SK-N-SH treated with all-trans-retinoic acid at 6 μM for 48 hours (cell line): ENCODE measurements at regions not wholly inside any gene's neighbourhood (a gene's known extent, or its start where the extent isn't known, plus 50 kb on each side); places are given as distances from the start of the nearest gene placed in this dataset.

Source experiments
- ATAC-seq: fragments of 200-7000 bp; cut with Tn5 transposase; 3 replicates; pipeline ENCODE4 v1.9.1; 2020; ENCODE audit warnings: mild to moderate bottlenecking, moderate library complexity
- BACH2 ChIP-seq: fragments of 250-450 bp; sonication (Bioruptor Pico); IDR thresholded peaks from 2 replicates; pipeline ENCODE4 v1.9.0; 2021; ENCODE audit warnings: mild to moderate bottlenecking, borderline replicate concordance
- CREB5 ChIP-seq: fragments of 250-450 bp; sonication (Bioruptor Pico); IDR thresholded peaks from 2 replicates; pipeline ENCODE4 v1.5.1; 2020; ENCODE audit warnings: low read depth, mild to moderate bottlenecking, moderate library complexity
- CSDC2 ChIP-seq: fragments of 250-450 bp; sonication (Bioruptor Pico); IDR thresholded peaks from 2 replicates; pipeline ENCODE4 v1.5.0; 2020; ENCODE audit warnings: mild to moderate bottlenecking, moderate library complexity
- CSRNP3 ChIP-seq: fragments of 250-450 bp; sonication (Bioruptor Pico); IDR thresholded peaks from 2 replicates; pipeline ENCODE4 v1.5.1; 2021; ENCODE audit warnings: mild to moderate bottlenecking, moderate library complexity
- ESRRG ChIP-seq: fragments of 250-450 bp; sonication (Bioruptor Pico); IDR thresholded peaks from 2 replicates; pipeline ENCODE4 v1.6.1; 2021; ENCODE audit warnings: mild to moderate bottlenecking
- GLIS3 ChIP-seq: fragments of 250-450 bp; sonication (Bioruptor Pico); IDR thresholded peaks from 2 replicates; pipeline ENCODE4 v1.5.0; 2020; ENCODE audit warnings: mild to moderate bottlenecking, moderate library complexity
- ISL1 ChIP-seq: fragments of 250-450 bp; sonication (Bioruptor Pico); IDR thresholded peaks from 2 replicates; pipeline ENCODE4 v2.1.2; 2022; ENCODE audit warnings: mild to moderate bottlenecking, moderate library complexity
- OSR1 ChIP-seq: fragments of 250-450 bp; sonication (Bioruptor Pico); IDR thresholded peaks from 2 replicates; pipeline ENCODE4 v1.8.0; 2022; ENCODE audit warnings: moderate library complexity, mild to moderate bottlenecking, inconsistent platforms
- POU6F1 ChIP-seq: fragments of 250-450 bp; sonication (Bioruptor Pico); IDR thresholded peaks from 2 replicates; pipeline ENCODE4 v1.8.0; 2021; ENCODE audit warnings: low read depth, mild to moderate bottlenecking, moderate library complexity, borderline replicate concordance
- PPARA ChIP-seq: fragments of 250-450 bp; sonication (Bioruptor Pico); IDR thresholded peaks from 2 replicates; pipeline ENCODE4 v1.5.0; 2020; ENCODE audit warnings: mild to moderate bottlenecking, borderline replicate concordance
- RARB ChIP-seq: fragments of 250-450 bp; sonication (Bioruptor Pico); IDR thresholded peaks from 2 replicates; pipeline ENCODE4 v1.8.0; 2021; ENCODE audit warnings: mild to moderate bottlenecking, moderate library complexity
- SNAI2 ChIP-seq: fragments of 250-450 bp; sonication (Bioruptor Pico); IDR thresholded peaks from 2 replicates; pipeline ENCODE4 v1.5.0; 2020; ENCODE audit warnings: mild to moderate bottlenecking, moderate library complexity
- TCF4 ChIP-seq: fragments of 250-450 bp; sonication (Bioruptor Pico); IDR thresholded peaks from 2 replicates; pipeline ENCODE4 v1.8.0; 2021; ENCODE audit warnings: mild to moderate bottlenecking, moderate library complexity, borderline replicate concordance
- TOX ChIP-seq: fragments of 250-450 bp; sonication (Bioruptor Pico); IDR thresholded peaks from 2 replicates; pipeline ENCODE4 v1.8.0; 2021; ENCODE audit warnings: mild to moderate bottlenecking, moderate library complexity, borderline replicate concordance
- TSHZ2 ChIP-seq: fragments of 250-450 bp; sonication (Bioruptor Pico); IDR thresholded peaks from 2 replicates; pipeline ENCODE4 v1.5.0; 2020; ENCODE audit warnings: mild to moderate bottlenecking, moderate library complexity
- ZC3H10 ChIP-seq: fragments of 250-450 bp; sonication (Bioruptor Pico); IDR thresholded peaks from 2 replicates; pipeline ENCODE4 v1.5.1; 2021; ENCODE audit warnings: mild to moderate bottlenecking, moderate library complexity
- ZFP3 ChIP-seq: fragments of 250-450 bp; sonication (Bioruptor Pico); IDR thresholded peaks from 2 replicates; pipeline ENCODE4 v1.5.0; 2020; ENCODE audit warnings: mild to moderate bottlenecking, moderate library complexity
- ZFP30 ChIP-seq: fragments of 450-650 bp; formaldehyde crosslinking; IDR thresholded peaks from 2 replicates; pipeline ENCODE4 v1.5.0; 2022; ENCODE audit warnings: mild to moderate bottlenecking, moderate library complexity
- ZNF565 ChIP-seq: fragments of 450-650 bp; formaldehyde crosslinking; conservative IDR thresholded peaks from 2 replicates; pipeline ENCODE4 v1.5.0; 2020; ENCODE audit warnings: low read depth, mild to moderate bottlenecking, moderate library complexity
- ZNF70 ChIP-seq: fragments of 450-650 bp; formaldehyde crosslinking; IDR thresholded peaks from 2 replicates; pipeline ENCODE4 v1.5.0; 2020; ENCODE audit warnings: mild to moderate bottlenecking, moderate library complexity
- ZNF8 ChIP-seq: fragments of 450-650 bp; formaldehyde crosslinking; IDR thresholded peaks from 2 replicates; pipeline ENCODE4 v1.5.0; 2020; ENCODE audit warnings: mild to moderate bottlenecking, moderate library complexity
- TF ChIP-seq, protein P1 (sequence below): fragments of 250-450 bp; sonication (Bioruptor Pico); IDR thresholded peaks from 2 replicates; pipeline ENCODE4 v1.8.0; 2020; ENCODE audit warnings: mild to moderate bottlenecking, moderate library complexity, borderline replicate concordance

DNA sequence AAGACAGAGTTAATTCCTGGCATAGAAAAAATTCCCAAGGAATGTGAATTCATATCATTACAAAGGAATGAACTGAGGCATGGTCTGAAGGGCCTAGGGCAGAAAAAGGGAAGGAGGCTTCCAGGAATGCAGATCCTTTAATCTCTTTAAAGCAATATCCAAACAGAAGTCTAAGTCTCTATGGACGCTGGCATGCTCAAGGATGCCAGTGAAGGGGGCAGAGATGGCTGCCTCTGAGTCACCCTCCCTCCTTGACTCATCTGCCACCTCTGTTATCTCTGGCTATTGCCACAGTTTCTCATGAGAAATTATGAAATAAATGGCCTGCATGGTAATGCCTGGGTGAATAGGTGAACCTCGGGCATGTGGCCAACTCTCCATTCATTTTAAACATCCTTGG is 96.3 kb upstream of the BCL6 start:
- peak; percentile 90 for ATAC-seq
- no peak for TF ChIP-seq BACH2
- TF ChIP-seq TOX = no peak
- TF ChIP-seq ZFP30 (CRISPR knock-in tag) = no peak
- TF ChIP-seq, protein P1, sequence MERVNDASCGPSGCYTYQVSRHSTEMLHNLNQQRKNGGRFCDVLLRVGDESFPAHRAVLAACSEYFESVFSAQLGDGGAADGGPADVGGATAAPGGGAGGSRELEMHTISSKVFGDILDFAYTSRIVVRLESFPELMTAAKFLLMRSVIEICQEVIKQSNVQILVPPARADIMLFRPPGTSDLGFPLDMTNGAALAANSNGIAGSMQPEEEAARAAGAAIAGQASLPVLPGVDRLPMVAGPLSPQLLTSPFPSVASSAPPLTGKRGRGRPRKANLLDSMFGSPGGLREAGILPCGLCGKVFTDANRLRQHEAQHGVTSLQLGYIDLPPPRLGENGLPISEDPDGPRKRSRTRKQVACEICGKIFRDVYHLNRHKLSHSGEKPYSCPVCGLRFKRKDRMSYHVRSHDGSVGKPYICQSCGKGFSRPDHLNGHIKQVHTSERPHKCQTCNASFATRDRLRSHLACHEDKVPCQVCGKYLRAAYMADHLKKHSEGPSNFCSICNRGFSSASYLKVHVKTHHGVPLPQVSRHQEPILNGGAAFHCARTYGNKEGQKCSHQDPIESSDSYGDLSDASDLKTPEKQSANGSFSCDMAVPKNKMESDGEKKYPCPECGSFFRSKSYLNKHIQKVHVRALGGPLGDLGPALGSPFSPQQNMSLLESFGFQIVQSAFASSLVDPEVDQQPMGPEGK (CRISPR knock-in tag) = no peak

GRCh38 chr3:187843654-187844053 is 98.4 kb upstream of the BCL6 start:
- no peak for ATAC-seq
- TF ChIP-seq ZC3H10 (no peak), SNAI2 (no peak), OSR1 (CRISPR knock-in tag) (no peak), BACH2 (no peak), ZFP3 (CRISPR knock-in tag) (no peak), ZNF565 (CRISPR knock-in tag) (no peak), TOX (no peak), CSDC2 (CRISPR knock-in tag) (no peak)

DNA sequence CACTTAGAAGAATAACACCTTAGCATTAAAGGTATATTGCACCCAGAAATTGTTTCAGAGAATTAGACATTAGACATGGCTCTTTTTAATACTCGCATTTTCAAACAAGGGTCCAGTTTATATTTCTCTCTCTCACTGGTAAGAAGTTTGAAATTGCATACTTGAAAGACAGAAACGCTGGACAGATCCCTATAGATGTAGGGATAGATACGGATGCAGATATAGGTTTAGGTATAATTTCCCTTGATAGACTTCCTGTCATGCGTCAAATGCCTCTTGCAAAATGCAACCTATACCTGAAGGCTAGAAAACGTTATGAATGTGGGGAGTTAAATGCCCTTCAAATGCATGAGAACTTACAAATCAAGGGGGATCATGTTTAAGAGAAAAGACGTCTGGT is 99.4 kb upstream of the BCL6 start:
- TF ChIP-seq BACH2 (no peak), ZFP3 (CRISPR knock-in tag) (no peak), ESRRG (CRISPR knock-in tag) (no peak), CREB5 (CRISPR knock-in tag) (no peak), POU6F1 (no peak), ZC3H10 (no peak), RARB (CRISPR knock-in tag) (no peak), CSDC2 (CRISPR knock-in tag) (no peak), SNAI2 (no peak)
- ATAC-seq = no peak

DNA sequence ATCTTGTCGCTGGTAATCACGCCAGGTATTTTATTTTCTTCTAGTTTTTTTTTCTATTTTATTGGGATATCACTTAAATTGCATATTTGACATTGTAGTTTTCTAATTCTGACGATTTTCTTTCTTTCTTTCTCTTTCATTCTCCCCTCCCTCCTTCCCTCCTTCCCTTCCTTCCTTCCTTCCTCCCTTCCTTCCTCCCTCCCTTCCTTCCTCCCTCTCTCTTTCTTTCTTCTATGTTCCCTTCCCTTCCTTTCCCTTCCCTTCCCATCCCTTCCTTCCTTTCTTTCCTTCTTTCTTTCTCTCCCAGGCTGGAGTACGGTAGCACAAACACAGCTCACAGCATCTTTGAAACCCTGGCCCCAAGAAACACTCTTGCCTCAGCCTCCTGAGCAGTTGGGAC is 100.6 kb upstream of the BCL6 start:
- no peak for ATAC-seq
- TF ChIP-seq PPARA (CRISPR knock-in tag) (no peak), ISL1 (CRISPR knock-in tag) (no peak), ZC3H10 (no peak), RARB (CRISPR knock-in tag) (no peak), ZNF8 (CRISPR knock-in tag) (no peak), TSHZ2 (no peak), ZNF70 (no peak)
- TF ChIP-seq, protein P1 (CRISPR knock-in tag) = no peak

DNA sequence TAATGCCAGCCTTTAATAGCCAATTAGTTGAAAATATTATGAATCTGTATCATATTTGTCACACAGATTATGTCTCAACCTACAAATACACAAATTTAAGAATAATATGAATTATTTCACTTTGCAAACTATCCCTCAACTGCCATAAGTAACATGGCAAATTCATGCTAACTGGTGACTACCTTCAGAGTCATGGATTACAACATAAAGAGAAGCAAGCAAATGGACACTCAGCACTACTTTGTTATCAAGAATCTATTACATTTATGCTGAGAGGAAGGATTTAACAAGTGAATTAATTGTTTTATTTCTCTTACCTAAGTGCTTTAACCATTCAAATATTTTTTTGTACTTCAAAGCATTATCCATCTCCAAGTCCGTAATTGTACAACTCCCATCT is 103.1 kb upstream of the BCL6 start:
- no peak for ATAC-seq
- no peak for TF ChIP-seq CSDC2 (CRISPR knock-in tag)
- no peak for TF ChIP-seq GLIS3
- no peak for TF ChIP-seq OSR1 (CRISPR knock-in tag)
- no peak for TF ChIP-seq TOX
- TF ChIP-seq BACH2 = no peak
- no peak for TF ChIP-seq TCF4 (CRISPR knock-in tag)
- TF ChIP-seq, protein P1 (CRISPR knock-in tag) = no peak
- no peak for TF ChIP-seq CSRNP3 (CRISPR knock-in tag)
- no peak for TF ChIP-seq ZFP30 (CRISPR knock-in tag)
